Smooth muscle cell (in vitro differentiated cells): ENCODE measurements at regions not wholly inside any gene's neighbourhood (a gene's known extent, or its start where the extent isn't known, plus 50 kb on each side); places are given as distances from the start of the nearest gene placed in this dataset.

Source experiments
- DNase-seq: peaks from one replicate; lab custom pipeline; 2025; ENCODE audit not compliant: unreplicated experiment; lab: John Stamatoyannopoulos, UW
- H2AFZ ChIP-seq: fragments of 200-600 bp; sonication (generic); 2 replicates; pipeline ENCODE4 v1.6.0; 2016; ENCODE audit warnings: antibody characterized with exemption, low read depth, mild to moderate bottlenecking
- H3F3A ChIP-seq: fragments of 200-600 bp; sonication (generic); 2 replicates; pipeline ENCODE4 v1.6.0; 2017; ENCODE audit warnings: antibody characterized with exemption, low read depth
- H3K27ac ChIP-seq: fragments of 200-600 bp; sonication (generic); 2 replicates; pipeline ENCODE4 v1.5.1; 2016; ENCODE audit warnings: low read depth, mild to moderate bottlenecking
- H3K27me3 ChIP-seq: fragments of 200-600 bp; sonication (generic); 2 replicates; pipeline ENCODE4 v1.6.1; 2016; ENCODE audit warnings: low read depth, mild to moderate bottlenecking
- H3K36me3 ChIP-seq: fragments of 200-600 bp; sonication (generic); 2 replicates; pipeline ENCODE4 v1.5.1; 2016; ENCODE audit warnings: low read depth
- H3K4me1 ChIP-seq: fragments of 200-600 bp; sonication (generic); 2 replicates; pipeline ENCODE4 v1.5.1; 2016; ENCODE audit warnings: low read depth
- H3K4me2 ChIP-seq: fragments of 200-600 bp; sonication (generic); 2 replicates; pipeline ENCODE4 v1.6.0; 2016; ENCODE audit warnings: mild to moderate bottlenecking
- H3K4me3 ChIP-seq: fragments of 200-600 bp; sonication (generic); 2 replicates; pipeline ENCODE4 v1.5.1; 2016; ENCODE audit warnings: mild to moderate bottlenecking
- H3K79me2 ChIP-seq: fragments of 200-600 bp; sonication (generic); 2 replicates; pipeline ENCODE4 v1.6.0; 2016; ENCODE audit warnings: low read depth, mild to moderate bottlenecking
- H3K9ac ChIP-seq: fragments of 200-600 bp; sonication (generic); 2 replicates; pipeline ENCODE4 v1.6.0; 2016; ENCODE audit warnings: low read depth
- H3K9me3 ChIP-seq: fragments of 200-600 bp; sonication (generic); replicated peaks from 2 replicates; pipeline ENCODE4 v1.5.1; 2016; ENCODE audit warnings: low read depth
- H4K20me1 ChIP-seq: fragments of 200-600 bp; sonication (generic); 2 replicates; pipeline ENCODE4 v1.6.0; 2016; ENCODE audit warnings: low read depth
- CTCF ChIP-seq: fragments of 200-600 bp; sonication (generic); IDR thresholded peaks from 2 replicates; pipeline ENCODE4 v1.5.1; 2017; ENCODE audit warnings: borderline replicate concordance, mild to moderate bottlenecking, antibody characterized with exemption; ENCODE audit not compliant: insufficient read depth, poor library complexity, severe bottlenecking
- WGBS: methylation state at CpG from one replicate; pipeline ENCODE4 v1.1.7; 2016; ENCODE audit warnings: low lambda C conversion rate; 5-methylcytosine and 5-hydroxymethylcytosine counted together

- no peak overlapping the region for H2AFZ ChIP-seq
- no peak overlapping the region for H3K4me2 ChIP-seq
- no peak for DNase-seq
- WGBS, result 85% methylated on average over 5 of the region's 5 CpGs
- H3K27ac ChIP-seq, result no peak overlapping the region
- H3F3A ChIP-seq, result no peaks in the 10 kb centered on the region
- no peaks in the 10 kb centered on the region for H4K20me1 ChIP-seq
- peaks cover 39% of the 10 kb centered on the region for H3K27me3 ChIP-seq
- no peaks in the 10 kb centered on the region for H3K36me3 ChIP-seq
- no peak overlapping the region for H3K9ac ChIP-seq
- no peak overlapping the region for H3K4me3 ChIP-seq
- H3K79me2 ChIP-seq, result no peaks in the 10 kb centered on the region
- H3K9me3 ChIP-seq, result no peaks in the 10 kb centered on the region
- no peaks in the 10 kb centered on the region for H3K4me1 ChIP-seq
- no peak for TF ChIP-seq CTCF
Observed at GRCh38 chr3:10725846-10726245, 90.2 kb upstream of the SLC6A11 start.

- Histone ChIP-seq H3K79me2 (no peaks in the 10 kb centered on the region), H4K20me1 (no peaks in the 10 kb centered on the region), H3K27me3 (peaks cover 31% of the 10 kb centered on the region), H3K9me3 (no peaks in the 10 kb centered on the region), H3K4me2 (no peak overlapping the region), H3K4me1 (no peaks in the 10 kb centered on the region), H3F3A (no peaks in the 10 kb centered on the region), H3K9ac (no peak overlapping the region), H3K36me3 (no peaks in the 10 kb centered on the region), H3K27ac (no peak overlapping the region), H2AFZ (no peak overlapping the region), H3K4me3 (no peak overlapping the region)
- 92% methylated on average over 1 of the region's 1 CpG for WGBS
- DNase-seq, result no peak
- TF ChIP-seq CTCF, result no peak
Observed at GRCh38 chr3:10726787-10727186, 89.2 kb upstream of the SLC6A11 start.

GRCh38 chr3:10729439-10729838 lies 86.6 kb upstream of the SLC6A11 start:
- H3K27me3 ChIP-seq, result peaks cover 12% of the 10 kb centered on the region
- WGBS, result 84% methylated on average over 2 of the region's 2 CpGs
- no peak overlapping the region for H3K4me3 ChIP-seq
- no peak overlapping the region for H3K9ac ChIP-seq
- H3K4me2 ChIP-seq, result no peak overlapping the region
- H2AFZ ChIP-seq, result no peak overlapping the region
- H3K4me1 ChIP-seq, result no peaks in the 10 kb centered on the region
- TF ChIP-seq CTCF, result no peak
- H3F3A ChIP-seq, result no peaks in the 10 kb centered on the region
- DNase-seq, result no peak
- H4K20me1 ChIP-seq, result no peaks in the 10 kb centered on the region
- no peaks in the 10 kb centered on the region for H3K79me2 ChIP-seq
- H3K27ac ChIP-seq, result no peak overlapping the region
- H3K9me3 ChIP-seq, result peaks cover 8% of the 10 kb centered on the region
- H3K36me3 ChIP-seq, result no peaks in the 10 kb centered on the region

- H3K9ac ChIP-seq, result no peak overlapping the region
- no peak overlapping the region for H3K27ac ChIP-seq
Observed at GRCh38 chr3:10732292-10732691, 83.7 kb upstream of the SLC6A11 start.

More at GRCh38 chr3:10732292-10732691, 83.7 kb upstream of the SLC6A11 start:
- Histone ChIP-seq H3K27me3 (peaks cover 8% of the 10 kb centered on the region), H4K20me1 (no peaks in the 10 kb centered on the region), H3K79me2 (no peaks in the 10 kb centered on the region), H3K4me1 (no peaks in the 10 kb centered on the region), H3K36me3 (no peaks in the 10 kb centered on the region), H3K4me2 (no peak overlapping the region), H3K4me3 (no peak overlapping the region), H3F3A (no peaks in the 10 kb centered on the region), H3K9me3 (peaks cover 8% of the 10 kb centered on the region), H2AFZ (no peak overlapping the region)
- no peak for DNase-seq
- no peak for TF ChIP-seq CTCF
